ENCODE measurements at regions not wholly inside any gene's neighbourhood (a gene's known extent, or its start where the extent isn't known, plus 50 kb on each side); places are given as distances from the start of the nearest gene placed in this dataset.

DNA sequence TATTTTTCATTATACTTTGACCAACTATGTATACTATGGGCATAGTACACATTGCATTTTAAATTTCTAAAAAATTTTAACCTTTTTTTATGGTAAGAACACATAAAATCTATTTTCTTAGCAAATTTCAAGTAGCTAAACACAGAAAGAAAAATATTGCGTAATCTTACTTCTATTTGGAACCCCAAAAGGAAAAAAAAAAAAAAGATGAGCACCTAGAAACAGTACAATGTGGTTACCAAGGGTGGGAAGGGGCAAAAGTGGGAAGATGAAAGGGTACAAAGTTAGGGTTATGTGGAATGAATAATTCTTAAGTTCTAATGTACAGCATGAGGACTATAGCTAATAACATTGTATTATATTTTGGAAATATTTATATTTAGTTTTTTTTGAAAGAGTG, 205.0 kb upstream of the EPHA4 start:
- no peaks in the 10 kb centered on the region for H3K9me3 Mint-ChIP-seq
- no peak overlapping the region for H3K4me3 Mint-ChIP-seq
- no peaks in the 10 kb centered on the region for H3K27me3 Mint-ChIP-seq
- H3K27ac Mint-ChIP-seq: no peak overlapping the region
- no peaks in the 10 kb centered on the region for H3K36me3 Mint-ChIP-seq
- no peaks in the 10 kb centered on the region for H3K4me1 Mint-ChIP-seq

GRCh38 chr2:221775096-221775495, 203.0 kb upstream of the EPHA4 start:
- Mint-ChIP-seq H3K9me3 (no peaks in the 10 kb centered on the region), H3K4me3 (no peak overlapping the region), H3K4me1 (no peaks in the 10 kb centered on the region), H3K36me3 (no peaks in the 10 kb centered on the region), H3K27ac (no peak overlapping the region), H3K27me3 (no peaks in the 10 kb centered on the region)

DNA sequence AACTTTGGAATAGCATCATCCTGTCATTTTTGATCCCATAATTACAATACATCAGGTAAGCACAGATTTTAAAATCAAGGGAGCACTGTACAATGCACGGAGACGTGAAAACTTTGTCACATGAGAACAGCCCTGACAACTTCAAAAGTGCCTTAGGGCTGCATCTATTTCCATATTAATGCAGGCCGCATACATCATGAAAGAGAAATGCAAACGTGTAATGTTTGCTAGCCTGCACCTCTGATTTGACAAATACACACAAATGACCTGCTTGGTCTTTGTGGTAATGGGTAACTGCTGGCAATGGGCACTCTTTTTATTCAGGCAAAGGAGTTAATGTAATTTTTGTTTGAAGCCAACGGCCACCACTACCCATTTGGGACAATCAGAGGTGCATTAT, 202.0 kb upstream of the EPHA4 start:
- Mint-ChIP-seq H3K9me3 (no peaks in the 10 kb centered on the region), H3K4me1 (no peaks in the 10 kb centered on the region), H3K4me3 (no peak overlapping the region), H3K27me3 (no peaks in the 10 kb centered on the region), H3K27ac (no peak overlapping the region), H3K36me3 (no peaks in the 10 kb centered on the region)

GRCh38 chr2:221771297-221771696, 199.2 kb upstream of the EPHA4 start:
- Mint-ChIP-seq H3K4me1 (no peaks in the 10 kb centered on the region), H3K9me3 (peaks cover 0 to 3% (median 3%) of the 10 kb centered on the region in 3 donors), H3K27me3 (no peaks in the 10 kb centered on the region), H3K27ac (no peak overlapping the region), H3K36me3 (no peaks in the 10 kb centered on the region), H3K4me3 (no peak overlapping the region)

DNA sequence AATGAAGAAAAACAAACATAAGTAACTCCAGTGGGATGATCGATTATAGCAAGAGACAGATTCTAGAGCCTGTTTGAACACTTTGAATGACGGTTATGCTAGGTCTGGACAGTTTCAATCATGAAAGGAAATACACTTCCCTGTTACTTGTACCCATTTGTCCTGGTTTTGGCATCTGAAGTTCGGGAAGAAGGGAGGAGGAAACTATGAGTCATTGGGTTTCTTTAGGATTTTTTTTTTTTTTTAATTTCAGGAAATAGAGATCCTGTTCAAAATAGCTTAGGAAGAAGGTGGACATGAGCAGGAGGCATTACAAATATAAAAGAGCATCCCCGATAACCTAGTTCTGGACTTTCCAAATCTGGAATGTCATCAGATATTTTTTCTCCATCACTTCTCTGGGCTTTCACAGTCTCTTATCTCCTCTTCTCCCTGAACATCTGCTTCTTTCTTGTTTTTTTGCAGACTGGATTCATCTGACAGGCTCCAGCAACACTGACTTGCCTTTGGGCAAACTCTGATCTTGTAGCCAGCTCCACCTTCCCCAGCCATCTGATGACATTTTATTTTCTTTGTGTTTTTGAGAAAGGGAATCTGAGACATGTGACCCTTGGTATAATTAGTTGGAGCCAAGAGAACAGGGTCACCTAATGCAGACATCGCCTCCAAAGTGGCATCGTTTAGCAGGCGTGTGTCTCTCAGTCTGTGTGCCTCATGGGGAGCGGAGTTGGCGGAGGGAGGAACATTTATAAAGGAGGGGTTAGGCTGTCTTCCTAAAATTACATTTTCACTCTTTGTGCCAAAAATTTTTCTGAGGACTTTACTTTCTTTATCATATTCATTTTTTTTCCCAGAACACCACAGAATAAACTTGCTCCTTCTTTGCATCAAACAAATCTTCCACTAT, 195.3 kb upstream of the EPHA4 start:
- H3K36me3 Mint-ChIP-seq: no peaks in the 10 kb centered on the region
- no peak overlapping the region for H3K4me3 Mint-ChIP-seq
- H3K27ac Mint-ChIP-seq: no peak overlapping the region
- peaks cover 0 to 3% (median 3%) of the 10 kb centered on the region in 3 donors for H3K9me3 Mint-ChIP-seq
- no peaks in the 10 kb centered on the region for H3K27me3 Mint-ChIP-seq
- H3K4me1 Mint-ChIP-seq: no peaks in the 10 kb centered on the region

- Mint-ChIP-seq H3K4me3 (no peak overlapping the region), H3K9me3 (peaks cover 0 to 4% (median 0%) of the 10 kb centered on the region in 3 donors), H3K27ac (no peak overlapping the region), H3K4me1 (no peaks in the 10 kb centered on the region), H3K27me3 (no peaks in the 10 kb centered on the region), H3K36me3 (no peaks in the 10 kb centered on the region)
These were observed 190.4 kb upstream of the EPHA4 start for GRCh38 chr2:221762496-221762895.

GRCh38 chr2:221761260-221761659, 189.2 kb upstream of the EPHA4 start:
- Mint-ChIP-seq H3K9me3 (peaks cover 0 to 4% (median 0%) of the 10 kb centered on the region in 3 donors), H3K4me3 (no peak overlapping the region), H3K27me3 (no peaks in the 10 kb centered on the region), H3K27ac (no peak overlapping the region), H3K36me3 (no peaks in the 10 kb centered on the region), H3K4me1 (no peaks in the 10 kb centered on the region)

DNA sequence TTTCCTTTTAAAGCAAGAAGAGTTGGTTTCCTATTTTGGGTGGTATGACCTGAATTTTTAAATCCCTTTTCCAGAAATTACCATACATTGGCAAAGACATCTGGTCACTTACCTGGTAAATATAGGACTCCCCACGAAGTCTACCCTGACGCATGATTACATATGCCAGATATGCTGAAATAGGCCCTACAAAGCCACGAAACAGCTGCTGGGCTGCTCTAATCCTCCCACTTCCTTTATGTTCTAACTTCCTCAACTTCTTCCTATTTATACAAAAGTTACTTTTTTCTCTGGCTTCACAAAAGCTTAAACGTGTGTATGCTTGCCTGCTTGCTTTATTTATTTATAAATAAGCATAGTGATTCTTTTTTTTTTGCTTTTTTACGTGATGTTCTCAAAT, 186.0 kb upstream of the EPHA4 start:
- Mint-ChIP-seq H3K4me3 (no peak overlapping the region), H3K36me3 (no peaks in the 10 kb centered on the region), H3K9me3 (peaks cover 0 to 4% (median 0%) of the 10 kb centered on the region in 3 donors), H3K27ac (no peak overlapping the region), H3K4me1 (no peaks in the 10 kb centered on the region), H3K27me3 (no peaks in the 10 kb centered on the region)

- Mint-ChIP-seq H3K9me3 (peaks cover 0 to 5% (median 0%) of the 10 kb centered on the region in 3 donors), H3K27ac (no peak overlapping the region), H3K27me3 (no peaks in the 10 kb centered on the region)
These were observed 181.3 kb upstream of the EPHA4 start for GRCh38 chr2:221753401-221753800.

DNA sequence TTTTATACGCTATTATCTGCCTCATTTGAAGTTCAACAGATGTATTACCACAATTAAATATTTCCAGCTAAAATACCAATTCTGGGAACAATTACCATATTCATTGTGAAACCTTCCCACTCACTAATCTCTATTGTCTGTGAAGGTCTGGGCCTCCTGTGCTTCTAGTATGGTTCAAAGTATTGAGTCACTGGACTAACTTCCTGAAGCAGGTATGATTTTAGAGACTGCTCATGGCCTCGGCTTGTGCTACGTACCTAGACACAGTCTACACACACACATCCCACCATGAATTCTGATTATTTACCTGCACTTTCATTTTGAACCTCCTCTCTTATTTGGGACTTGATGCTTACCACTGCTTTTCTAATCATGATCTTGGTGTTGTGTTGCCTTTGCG, 180.7 kb upstream of the EPHA4 start:
- H3K4me1 Mint-ChIP-seq: no peaks in the 10 kb centered on the region

More at GRCh38 chr2:221753401-221753800, 181.3 kb upstream of the EPHA4 start:
- Mint-ChIP-seq H3K36me3 (no peaks in the 10 kb centered on the region), H3K4me3 (no peak overlapping the region), H3K4me1 (no peaks in the 10 kb centered on the region)

GRCh38 chr2:221750316-221750715, 178.2 kb upstream of the EPHA4 start:
- Mint-ChIP-seq H3K4me1 (peaks cover 0 to 1% (median 0%) of the 10 kb centered on the region in 3 donors), H3K36me3 (no peaks in the 10 kb centered on the region), H3K9me3 (peaks cover 0 to 4% (median 3%) of the 10 kb centered on the region in 3 donors), H3K27me3 (no peaks in the 10 kb centered on the region), H3K4me3 (no peak overlapping the region), H3K27ac (no peak overlapping the region)

More for the DNA sequence above, 180.7 kb upstream of the EPHA4 start:
- Mint-ChIP-seq H3K9me3 (peaks cover 0 to 5% (median 0%) of the 10 kb centered on the region in 3 donors), H3K36me3 (no peaks in the 10 kb centered on the region), H3K4me3 (no peak overlapping the region), H3K27me3 (no peaks in the 10 kb centered on the region), H3K27ac (no peak overlapping the region)

DNA sequence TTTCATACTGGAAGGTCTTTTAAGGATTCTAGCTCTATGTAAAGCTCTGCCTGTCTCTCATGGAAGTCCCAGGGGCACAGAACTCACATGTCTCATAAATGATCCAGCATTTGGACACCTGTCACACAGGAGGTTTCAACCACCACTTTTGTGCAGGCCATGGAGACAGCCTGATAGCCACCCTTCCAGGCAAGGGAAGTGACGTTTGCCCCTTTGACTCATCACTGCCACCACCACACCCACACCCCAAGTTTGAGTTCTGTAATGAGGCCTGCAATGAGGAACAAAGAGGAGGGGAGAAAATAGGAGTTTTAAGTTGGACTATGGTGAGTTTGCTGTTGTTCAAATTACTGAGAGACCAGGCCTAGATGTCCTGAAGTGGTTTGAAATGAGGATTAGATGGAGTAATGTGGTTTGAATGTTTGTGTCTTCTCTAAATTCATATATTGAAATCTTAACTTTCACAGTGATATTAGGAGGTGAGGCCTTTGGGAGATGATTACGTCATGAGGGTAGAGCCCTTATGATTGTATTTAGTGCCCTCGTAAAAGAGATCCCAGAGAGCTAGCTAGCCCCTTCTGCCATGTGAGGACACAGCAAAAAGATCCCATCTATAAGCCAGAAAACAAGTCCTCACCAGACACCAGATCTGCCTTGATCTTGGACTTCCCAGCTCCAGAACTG, 175.3 kb upstream of the EPHA4 start:
- no peak overlapping the region for H3K4me3 Mint-ChIP-seq
- peaks cover 0 to 1% (median 0%) of the 10 kb centered on the region in 3 donors for H3K4me1 Mint-ChIP-seq
- no peak overlapping the region for H3K27ac Mint-ChIP-seq
- peaks cover 2 to 5% (median 3%) of the 10 kb centered on the region in 3 donors for H3K9me3 Mint-ChIP-seq
- no peaks in the 10 kb centered on the region for H3K36me3 Mint-ChIP-seq
- no peaks in the 10 kb centered on the region for H3K27me3 Mint-ChIP-seq

GRCh38 chr2:221741496-221742211, 169.6 kb upstream of the EPHA4 start:
- Mint-ChIP-seq H3K4me1 (peaks cover 0 to 1% (median 0%) of the 10 kb centered on the region in 3 donors), H3K27ac (no peak overlapping the region), H3K36me3 (no peaks in the 10 kb centered on the region), H3K27me3 (no peaks in the 10 kb centered on the region), H3K9me3 (peaks cover 0 to 5% (median 2%) of the 10 kb centered on the region in 3 donors), H3K4me3 (no peak overlapping the region)

- Mint-ChIP-seq H3K27ac (no peak overlapping the region), H3K36me3 (no peaks in the 10 kb centered on the region), H3K4me1 (no peaks in the 10 kb centered on the region), H3K27me3 (no peaks in the 10 kb centered on the region), H3K4me3 (no peak overlapping the region), H3K9me3 (peaks cover 0 to 7% (median 0%) of the 10 kb centered on the region in 3 donors)
These were observed 159.5 kb upstream of the EPHA4 start for GRCh38 chr2:221731432-221732145.

Measured in IgD-negative memory B cell (primary cell).